Activated CD8-positive, alpha-beta memory T cell treated with anti-CD3 and anti-CD28 coated beads, Interleukin-2, amount 50 U/mL, for 4 hours (primary cell): ENCODE measurements at regions not wholly inside any gene's neighbourhood (a gene's known extent, or its start where the extent isn't known, plus 50 kb on each side); places are given as distances from the start of the nearest gene placed in this dataset.

Source experiments
- DNase-seq: peaks from one replicate; pipeline ENCODE4 v3.0.0-alpha.2; 2020

DNA sequence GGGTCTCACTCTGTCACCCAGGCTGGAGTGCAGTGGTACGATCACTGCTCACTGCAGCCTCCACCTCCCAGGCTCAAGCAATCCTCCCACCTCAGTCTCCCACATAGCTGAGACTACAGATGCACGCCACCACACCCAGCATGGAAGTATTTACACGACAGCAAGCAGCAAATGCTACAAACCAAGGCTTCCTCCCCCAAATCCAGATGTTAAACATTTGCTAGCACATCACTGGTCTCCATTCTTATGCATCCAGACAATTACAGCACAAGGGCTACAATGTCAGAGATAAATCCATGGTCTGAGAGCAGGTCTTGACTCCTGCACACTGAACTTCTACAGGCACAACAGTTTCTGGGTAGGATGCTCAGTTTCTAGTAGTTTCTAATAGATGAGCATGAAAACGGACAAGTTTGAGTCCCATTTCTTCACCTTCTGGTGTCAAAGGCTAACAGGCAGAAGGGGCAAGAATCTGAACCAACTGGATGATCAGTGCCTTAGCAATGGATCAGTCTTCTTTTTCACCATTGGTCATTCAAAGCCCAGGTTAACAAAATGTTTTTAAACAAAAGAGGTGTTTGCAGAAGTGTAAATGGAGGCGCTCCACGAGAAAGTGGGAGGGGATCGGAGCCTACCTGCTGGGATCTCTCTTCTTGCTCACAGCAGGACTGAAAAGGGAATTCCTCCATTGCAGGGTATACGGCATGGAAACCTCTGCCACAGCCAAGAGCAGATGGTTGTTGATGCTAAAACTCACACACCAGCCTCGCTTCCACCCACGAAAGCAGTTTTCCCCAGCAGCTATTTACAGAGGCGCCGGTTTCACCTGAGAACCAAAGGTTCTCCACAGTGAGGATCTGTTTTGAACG, 135.0 kb upstream of the ARL4C start:
- DNase-seq: no peak

DNA sequence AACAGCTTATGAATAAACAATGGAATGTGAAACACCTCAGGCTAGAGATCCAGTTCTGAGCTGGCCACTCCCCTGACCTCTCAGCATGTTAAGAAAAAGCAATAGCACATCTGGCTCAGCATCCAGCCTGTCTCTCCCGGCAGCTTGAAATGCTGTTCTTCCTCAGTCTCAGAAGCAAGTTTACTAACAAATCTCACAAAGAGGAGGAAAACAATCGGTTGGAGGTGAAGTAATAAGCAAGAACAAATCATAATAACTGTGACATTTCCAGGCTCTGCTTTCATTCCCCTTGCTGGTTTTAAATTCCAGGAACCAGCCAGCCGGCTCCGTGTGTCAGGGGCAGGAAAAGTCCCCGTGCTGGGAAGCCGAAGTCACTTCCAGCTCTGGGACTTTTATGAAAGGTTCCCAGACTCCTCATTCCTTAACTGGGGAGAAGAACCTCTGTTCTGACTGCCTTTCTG, 133.9 kb upstream of the ARL4C start:
- no peak for DNase-seq

DNA sequence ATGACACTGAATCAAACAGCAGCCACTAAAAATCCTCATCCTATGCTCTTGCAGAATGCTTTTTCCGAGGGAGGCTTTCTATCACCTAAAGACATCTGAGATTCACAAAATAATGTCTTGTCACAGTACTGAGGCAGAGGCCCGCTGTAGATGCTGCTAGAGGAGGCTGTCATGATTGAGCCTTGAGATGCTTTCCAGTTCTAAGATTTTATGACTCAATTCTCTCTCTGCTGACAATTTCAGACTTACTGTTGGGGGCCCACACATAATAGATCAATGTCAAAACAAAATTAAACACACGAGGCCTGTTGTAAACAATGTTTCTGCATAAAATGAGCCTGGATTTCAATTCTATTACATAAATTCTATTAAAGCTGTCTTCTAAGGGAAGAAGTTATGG, 132.7 kb upstream of the ARL4C start:
- no peak for DNase-seq

DNA sequence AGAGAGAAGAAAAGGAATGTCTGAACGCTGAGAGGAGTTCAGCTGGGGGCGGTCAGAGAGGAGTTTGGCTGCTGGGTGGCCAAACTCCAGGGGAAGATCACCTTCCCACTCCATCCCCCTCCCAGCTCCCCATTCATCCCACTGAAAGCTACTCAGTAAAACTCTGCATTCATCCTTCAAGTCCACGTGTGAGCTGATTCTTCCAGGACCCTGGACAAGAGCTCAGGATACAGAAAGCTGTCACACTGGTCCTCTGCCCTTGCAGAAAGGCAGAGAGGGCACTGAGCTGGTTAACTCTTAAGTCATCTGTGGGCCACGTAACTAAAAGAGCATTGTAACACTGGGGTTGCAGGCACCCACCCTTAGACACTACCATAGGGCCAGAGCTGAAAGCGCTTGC, 132.1 kb upstream of the ARL4C start:
- DNase-seq: no peak

DNA sequence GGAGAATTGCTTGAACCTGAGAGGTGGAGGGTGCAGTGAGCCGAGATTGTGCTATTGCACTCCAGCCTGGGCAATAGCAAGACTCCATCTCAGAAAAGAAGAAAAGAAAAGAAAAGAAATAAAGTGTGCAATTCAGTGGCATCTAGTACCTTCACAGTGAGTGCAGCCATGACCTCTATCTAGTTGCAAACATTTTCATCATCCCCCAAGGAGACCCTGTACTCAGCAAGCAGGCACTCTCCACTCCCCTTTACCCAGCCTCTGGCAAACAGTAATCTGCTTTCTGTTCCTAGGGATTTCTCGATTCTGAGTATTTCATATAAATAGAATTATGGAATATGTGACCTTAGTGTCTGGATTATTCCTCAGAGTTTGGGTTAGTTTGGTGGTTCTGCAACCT, 130.4 kb upstream of the ARL4C start:
- no peak for DNase-seq

DNA sequence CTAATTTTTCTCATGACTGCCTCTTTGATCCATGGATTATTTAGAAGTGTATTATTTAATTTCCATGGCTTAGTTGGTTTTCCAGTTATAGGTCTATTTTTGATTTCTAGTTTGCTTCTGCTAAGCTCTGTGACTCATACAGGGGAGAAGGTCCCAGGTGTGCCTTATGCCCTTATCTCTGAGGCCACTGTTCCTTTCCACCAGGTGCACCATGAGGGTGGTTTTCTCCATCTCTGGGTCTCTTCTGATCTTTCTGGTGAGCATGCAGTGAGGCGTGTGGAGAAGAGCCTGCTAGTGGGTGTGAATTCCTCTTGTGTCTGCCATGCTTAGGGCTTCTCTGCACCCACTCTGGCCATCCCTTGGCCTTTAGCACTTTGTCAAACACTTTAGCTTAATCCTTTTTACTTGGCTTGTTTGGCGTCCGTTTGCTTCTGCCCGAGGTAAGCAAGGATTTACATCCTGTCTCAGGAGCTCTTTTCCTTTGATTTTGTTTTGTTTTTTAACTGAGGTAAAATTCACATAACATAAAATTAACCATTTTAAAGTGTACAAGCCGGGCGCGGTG, 129.8 kb upstream of the ARL4C start:
- no peak for DNase-seq

DNA sequence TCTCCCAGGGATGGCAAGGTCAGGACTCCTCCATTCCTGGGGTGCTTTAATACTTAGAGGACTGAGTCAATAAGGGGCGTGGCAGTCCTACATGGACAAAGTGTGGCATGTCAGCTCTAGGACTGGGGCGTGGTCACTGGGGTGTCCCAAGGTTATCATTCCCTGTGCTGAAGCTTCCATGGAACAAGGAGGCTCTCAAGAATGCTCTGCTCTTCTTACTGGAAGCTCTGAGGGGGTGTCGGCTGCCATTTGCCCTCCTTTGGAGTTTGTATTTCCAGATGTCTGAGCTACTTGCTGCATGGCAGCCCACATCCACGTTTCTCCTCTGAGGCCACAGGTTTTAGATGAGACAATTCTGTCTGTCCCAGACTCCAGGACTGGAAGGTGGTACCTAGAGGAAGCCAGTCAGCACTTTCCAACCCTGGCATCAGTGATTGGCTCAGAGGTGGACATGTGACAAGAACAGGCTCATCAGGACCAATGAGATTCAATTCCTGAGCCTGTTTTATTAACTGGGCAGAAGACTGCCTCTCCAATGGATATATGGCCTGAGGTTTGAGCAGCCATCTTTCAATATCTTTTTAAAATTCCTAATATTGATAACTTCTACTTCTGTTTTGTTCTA, 128.9 kb upstream of the ARL4C start:
- no peak for DNase-seq

DNA sequence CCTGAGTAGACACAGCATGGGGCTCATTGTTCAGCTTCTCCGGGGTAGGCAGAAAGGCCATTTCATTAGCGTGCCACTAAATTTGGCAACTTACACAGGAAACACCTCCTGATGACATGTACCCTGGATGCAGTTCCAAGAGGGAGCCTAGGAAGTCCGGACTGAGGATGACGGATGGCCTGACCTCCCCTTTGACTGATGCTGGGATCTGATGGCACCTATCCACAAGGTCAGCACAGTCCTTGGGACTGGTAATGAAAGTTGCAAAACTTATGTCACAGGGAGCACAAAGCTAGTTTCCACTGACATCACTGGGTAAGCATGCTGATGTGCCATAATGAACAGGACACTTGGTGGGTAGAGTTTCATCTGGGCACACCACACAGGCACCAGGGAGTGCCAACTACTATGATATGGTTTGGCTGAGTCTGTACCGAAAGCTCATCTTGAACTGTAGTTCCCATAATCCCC, 126.7 kb upstream of the ARL4C start:
- DNase-seq: no peak

DNA sequence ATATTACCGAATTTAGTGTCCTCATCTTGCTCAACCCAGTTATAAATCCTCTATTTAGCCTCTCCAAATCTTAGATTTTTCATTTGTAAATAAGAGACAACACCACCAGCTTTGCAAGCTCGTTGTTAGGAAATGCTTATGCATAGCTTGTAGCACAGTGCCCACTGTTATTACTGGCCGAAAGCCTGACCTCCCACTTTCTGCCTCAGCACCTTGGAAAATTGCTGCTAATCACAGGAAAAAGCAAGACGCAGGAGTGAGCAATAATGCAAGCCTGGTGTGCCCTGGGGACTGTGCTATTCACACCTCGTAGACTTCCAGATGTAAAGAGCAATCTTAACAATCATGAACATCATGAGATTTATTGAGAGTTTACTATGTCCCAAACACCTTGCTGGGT, 124.2 kb upstream of the ARL4C start:
- DNase-seq: no peak

DNA sequence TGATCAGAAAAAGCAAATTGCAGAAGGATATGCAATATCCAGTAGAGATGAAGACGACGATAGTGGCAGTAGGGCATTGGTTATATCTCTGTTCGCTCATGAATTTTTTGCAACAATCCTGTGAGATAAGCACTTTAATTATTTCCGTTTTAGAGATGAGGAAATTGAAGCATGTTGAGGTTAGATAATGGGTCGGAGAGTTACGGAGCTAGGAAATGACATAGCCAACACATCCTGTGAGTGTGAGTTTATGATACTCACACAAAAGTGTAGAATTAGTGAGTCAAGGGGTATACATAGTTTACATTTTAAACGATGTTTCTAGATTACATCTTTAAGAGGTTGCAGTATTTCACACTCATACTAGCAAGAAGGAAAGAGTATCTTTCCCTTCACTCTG, 123.1 kb upstream of the ARL4C start:
- DNase-seq: no peak

DNA sequence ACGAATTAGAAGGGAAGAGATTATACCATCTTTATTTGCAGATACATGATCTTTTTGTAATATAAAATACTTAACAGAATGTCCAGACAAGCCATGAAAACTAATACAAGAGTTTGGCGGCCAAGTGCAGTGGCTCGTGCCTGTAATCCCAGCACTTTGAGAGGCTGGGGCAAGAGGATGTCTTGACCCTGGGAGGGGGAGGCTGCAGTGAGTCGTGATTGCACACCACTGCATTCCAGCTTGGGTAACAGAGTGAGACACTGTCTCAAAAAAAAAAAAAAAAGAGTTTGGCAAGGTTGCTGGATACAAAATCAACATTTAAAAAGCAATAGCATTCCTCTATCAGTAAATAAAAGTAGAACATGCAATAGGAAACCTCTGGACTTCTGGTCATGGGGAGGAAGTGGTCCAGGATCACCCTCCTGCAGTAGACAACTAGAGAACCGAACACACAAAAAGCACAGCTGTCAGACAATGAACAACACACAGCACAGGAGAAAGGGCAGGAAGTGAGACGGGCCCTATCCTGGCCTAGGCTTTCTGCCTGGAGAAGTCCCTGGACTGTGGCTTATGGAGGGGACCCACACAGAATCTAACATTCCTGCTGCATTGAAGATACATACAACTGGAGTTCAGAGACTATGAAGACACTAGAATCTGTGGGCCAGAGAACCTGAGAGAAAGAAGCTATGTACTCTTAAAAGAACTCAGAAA, 118.9 kb upstream of the ARL4C start:
- no peak for DNase-seq

DNA sequence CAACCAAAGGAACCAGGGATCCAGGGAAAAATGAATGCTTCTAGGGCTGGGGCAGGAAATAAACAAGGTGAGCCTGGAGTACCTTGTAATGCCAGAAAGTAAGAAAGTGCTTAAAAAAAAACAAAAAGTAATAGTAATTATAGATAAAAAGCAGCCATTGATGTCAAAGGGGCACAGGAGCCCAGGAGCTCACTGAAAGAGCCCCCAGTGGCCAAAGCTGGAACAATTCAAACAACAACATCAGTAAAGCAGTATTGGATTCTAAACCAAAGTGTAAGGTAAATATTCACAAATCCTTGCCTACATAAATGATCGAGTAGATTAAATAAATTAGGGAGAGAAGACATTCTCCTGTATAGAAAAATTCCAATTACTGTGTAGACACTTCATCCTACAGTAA, 114.3 kb upstream of the ARL4C start:
- no peak for DNase-seq

DNA sequence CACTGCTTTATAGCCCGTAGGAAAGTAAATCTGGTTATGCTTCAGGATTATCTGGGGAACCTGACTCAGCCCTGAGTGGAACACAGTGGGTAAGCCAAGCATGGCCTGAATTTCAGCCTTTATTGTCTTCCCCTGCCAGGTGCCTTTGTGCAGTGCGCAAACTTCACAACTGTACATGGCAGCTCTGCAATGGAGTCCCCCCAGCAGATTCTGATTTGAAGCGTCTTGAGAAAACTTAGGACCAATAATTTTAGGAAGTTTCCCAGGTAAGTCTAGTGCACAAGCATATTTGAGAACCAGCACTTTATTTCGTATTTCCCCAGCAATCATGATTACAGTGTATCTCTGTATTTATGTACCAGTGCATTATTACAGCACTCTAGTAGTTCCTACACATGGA, 112.1 kb upstream of the ARL4C start:
- DNase-seq: no peak

DNA sequence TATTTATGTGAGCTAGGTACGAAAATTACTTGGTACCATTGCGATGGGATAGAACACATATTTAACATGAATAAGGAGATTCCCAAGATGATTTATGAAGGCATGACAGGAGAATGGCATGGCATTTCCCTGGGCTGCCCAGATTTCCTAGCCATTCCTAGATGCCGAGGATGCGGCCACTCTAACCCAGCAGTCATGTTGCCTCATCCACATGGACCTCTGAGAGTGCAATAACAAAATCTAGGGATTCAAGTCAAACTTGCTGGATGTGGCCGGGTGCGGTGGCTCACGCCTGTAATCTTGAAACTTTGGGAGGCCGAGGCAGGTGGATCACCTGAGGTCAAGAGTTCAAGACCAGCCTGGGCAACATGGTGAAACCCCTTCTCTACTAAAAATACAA, 110.8 kb upstream of the ARL4C start:
- DNase-seq: no peak

DNA sequence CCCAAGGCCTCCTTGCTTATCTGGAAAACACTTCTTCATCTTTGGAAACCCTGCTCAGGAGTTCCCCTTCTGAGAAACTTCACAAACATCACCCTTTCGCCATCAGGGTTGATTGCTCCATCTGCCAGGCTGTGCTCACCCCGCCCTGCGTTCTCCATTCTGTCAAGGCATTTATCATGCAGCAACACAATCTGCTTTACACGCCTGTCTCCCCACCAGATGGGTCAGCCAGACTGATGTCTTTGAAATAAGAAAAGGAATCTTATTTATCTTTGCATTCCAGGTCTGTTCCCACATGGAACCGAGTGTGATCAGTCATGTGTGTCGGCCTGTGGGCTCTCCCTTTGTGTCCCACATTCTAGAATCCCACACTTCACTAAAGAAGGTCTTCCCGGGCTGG, 110.0 kb upstream of the ARL4C start:
- no peak for DNase-seq

DNA sequence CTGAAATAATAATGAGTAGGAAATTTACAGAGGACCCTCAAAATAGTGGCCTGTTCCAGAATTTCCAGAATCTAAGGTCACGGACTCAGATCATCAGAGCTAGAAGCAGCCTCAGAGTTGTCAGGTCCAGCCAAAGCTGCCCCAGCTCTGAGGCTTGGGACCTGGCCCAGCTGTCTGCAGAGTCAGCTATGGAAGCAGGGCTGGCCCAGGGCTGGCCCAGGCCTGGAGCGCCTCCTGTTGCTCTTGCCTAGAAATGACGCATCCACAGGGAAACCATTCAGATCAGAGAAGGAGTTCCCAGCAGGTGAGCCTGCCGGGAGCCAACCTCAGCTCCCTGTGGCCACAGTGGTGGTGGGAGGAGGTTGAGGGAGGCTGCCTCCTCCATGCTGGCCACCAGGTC, 106.7 kb upstream of the ARL4C start:
- no peak for DNase-seq

DNA sequence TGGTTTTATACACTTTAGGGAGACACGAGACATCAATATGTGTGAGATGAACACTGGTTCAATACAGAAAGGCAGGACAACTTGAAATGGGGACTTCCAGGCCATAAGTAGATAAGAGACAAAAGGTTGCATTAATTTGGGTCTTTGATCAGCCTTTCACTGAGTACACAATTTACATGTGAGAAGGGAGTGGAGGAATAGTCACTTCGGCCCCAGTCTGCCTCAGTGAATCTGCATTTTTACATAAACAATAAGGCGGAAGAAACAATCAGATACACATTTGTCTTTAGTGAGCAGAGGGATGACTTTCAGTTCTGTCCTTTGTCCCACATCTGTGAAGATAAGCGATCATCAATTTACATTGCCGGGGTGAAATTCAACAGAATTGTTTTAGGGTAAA, 104.3 kb upstream of the ARL4C start:
- no peak for DNase-seq

DNA sequence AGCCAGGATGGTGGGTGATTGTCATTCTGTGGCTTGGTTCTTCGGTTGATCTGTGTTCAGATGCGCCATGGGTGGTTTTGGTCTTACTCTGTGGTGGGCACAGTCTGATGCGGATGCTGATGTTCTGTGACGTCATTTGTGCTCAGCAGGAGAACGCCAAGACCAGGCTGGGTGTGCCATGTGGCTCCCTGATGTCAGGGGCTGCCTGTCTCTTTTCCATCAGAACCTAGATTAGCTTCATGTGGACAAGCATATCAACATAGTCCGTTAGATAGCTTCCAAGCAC, 100.6 kb upstream of the ARL4C start:
- no peak for DNase-seq

DNA sequence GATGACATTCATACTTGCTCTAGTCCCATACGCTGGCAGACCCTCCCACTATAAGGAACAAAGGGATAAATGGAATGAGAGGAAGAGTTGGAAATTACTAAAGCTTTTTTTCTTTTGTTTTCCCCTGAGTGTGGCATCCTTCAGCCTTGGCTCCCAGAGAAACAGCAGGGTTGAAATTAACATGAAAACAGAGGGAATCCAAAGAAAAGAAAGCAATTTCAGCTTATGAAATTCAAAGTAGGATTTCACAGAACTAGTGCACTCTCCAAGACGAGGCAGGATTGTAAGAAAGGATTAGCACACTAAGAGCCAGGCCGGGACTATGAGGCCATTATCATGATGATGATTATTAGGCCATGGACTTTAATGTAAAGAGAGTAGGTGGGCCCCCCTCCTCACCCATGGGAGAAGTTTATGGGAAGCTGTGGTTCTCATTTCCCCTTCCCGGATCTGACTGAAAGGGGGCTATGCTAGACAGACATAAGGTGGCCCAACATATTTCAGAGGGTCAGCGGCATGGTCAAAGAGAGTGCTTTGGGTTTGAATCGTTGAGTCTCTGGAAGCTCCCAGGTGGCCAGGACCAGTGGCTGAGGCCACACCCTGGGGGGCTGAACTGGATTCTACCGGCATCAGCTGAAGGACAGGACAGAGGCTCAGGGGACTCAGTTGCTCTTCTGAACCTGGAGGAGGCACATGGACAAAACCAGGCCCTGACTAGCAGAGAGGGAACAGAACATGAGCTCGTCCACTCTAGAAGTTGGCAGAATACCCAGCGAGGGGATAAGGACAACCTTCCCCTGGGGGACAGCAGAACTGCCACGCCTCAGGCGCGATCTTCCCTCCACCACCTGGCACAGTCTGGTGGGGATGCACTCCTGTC, 100.1 kb upstream of the ARL4C start:
- DNase-seq: no peak

DNA sequence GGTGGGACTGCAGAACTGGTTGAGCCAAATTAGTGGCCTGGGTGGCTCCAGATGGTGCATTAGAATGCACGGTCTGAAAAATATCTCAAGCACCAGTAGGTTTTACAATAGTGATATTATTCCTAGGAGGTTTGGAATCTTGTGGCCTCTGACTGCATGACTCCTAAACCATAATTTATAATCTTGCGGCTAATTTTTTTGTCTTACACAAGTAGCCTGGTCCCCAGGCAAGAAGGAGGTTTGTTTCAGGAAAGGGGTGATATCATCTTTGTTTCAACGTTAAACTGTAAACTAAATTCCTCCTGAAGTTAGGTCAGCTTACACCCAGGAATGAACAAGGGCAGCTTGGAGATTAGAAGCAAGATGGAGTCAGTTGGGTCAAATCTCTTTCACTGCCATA, 98.9 kb upstream of the ARL4C start:
- DNase-seq: no peak

DNA sequence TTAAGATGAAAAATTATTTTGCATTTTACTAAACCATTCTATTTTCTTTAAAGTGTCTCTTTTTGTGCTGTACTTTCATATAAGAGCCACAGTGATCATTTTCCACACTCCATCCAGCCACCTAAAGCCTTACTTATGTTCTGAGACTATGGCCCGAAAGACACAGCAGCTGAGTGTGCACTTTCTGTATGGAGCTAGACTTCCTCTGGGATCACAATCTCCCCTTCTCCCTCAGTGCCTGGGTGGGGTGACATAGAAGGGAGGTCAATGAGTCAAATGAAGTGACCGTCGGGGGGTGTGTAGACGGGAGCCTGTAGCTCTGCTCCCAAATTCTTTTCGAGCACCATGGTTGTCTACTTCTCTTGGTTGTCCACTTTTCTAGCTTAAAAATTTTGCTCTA, 97.8 kb upstream of the ARL4C start:
- no peak for DNase-seq

DNA sequence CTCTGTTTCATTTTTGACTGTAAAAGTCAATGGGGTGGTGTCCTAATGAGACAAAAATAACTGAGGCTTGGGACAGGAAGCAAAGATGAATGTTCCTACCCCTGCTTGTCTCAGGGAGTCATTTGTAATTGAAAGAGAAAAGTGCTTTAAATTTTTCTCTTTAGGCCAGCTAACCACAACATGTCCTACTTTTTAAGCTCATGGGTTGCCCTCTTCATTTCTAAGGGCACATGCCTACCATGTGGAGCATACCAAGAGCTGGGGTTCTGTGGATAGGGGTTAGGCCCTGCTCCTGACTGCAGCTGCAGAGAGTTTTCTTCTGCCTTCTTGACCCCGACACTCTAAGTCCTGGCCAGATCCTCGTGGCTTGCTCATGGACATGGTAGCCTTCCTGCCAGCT, 96.8 kb upstream of the ARL4C start:
- DNase-seq: no peak

DNA sequence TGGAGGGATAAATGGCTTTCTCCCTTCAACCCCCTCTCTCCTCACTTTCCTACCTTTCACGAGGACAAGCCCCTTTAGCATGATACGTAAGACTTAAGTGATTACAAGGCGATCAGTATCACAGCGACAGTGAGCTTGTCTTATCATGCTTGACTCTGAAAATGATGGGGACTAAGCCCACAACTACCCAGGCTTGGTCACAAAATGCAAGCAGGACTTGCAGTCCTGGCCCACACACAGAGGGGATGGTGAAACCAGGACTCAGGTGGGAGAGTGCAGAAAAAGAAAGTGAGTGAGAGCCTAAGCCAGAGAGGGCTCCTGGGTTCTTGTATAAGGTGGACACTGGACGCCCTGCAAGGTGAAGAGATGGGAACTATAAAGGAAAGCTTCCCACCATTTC, 95.7 kb upstream of the ARL4C start:
- no peak for DNase-seq
